ENCODE measurements at regions not wholly inside any gene's neighbourhood (a gene's known extent, or its start where the extent isn't known, plus 50 kb on each side); places are given as distances from the start of the nearest gene placed in this dataset.

- DNase-seq (ENCODE audit: low read depth) = no peak
- no peak overlapping the region for H3K4me3 ChIP-seq (ENCODE audit: low read length)
- TF ChIP-seq CTCF (IDR thresholded peaks at IDR 0.05; ENCODE audit: insufficient read depth, low read depth, low read length, missing control alignments) = no peak
Measured at GRCh38 chr18:23365602-23366001, 87.5 kb upstream of the RIOK3 start.

- no peak for TF ChIP-seq CTCF (IDR thresholded peaks at IDR 0.05; ENCODE audit: insufficient read depth, low read depth, low read length, missing control alignments)
- no peak for DNase-seq (ENCODE audit: low read depth)
- no peak overlapping the region for H3K4me3 ChIP-seq (ENCODE audit: low read length)
Measured at GRCh38 chr18:23369266-23369665, 83.8 kb upstream of the RIOK3 start.

- no peak for DNase-seq (ENCODE audit: low read depth)
- TF ChIP-seq CTCF (IDR thresholded peaks at IDR 0.05; ENCODE audit: insufficient read depth, low read depth, low read length, missing control alignments) = no peak
- no peak overlapping the region for H3K4me3 ChIP-seq (ENCODE audit: low read length)
Measured at GRCh38 chr18:23373570-23373969, 79.5 kb upstream of the RIOK3 start.

- H3K4me3 ChIP-seq (ENCODE audit: low read length) = no peak overlapping the region
- DNase-seq (ENCODE audit: low read depth) = peak; percentile 91
Measured at GRCh38 chr18:23377669-23378301, 75.3 kb upstream of the RIOK3 start.

GRCh38 chr18:23378302-23378686 lies 74.8 kb upstream of the RIOK3 start:
- no peak overlapping the region for H3K4me3 ChIP-seq (ENCODE audit: low read length)
- no peak for TF ChIP-seq CTCF (IDR thresholded peaks at IDR 0.05; ENCODE audit: insufficient read depth, low read depth, low read length, missing control alignments)
- peak; percentile 70 for DNase-seq (ENCODE audit: low read depth)

More at GRCh38 chr18:23377669-23378301, 75.3 kb upstream of the RIOK3 start:
- TF ChIP-seq CTCF (IDR thresholded peaks at IDR 0.05; ENCODE audit: insufficient read depth, low read depth, low read length, missing control alignments) = no peak

GRCh38 chr18:23380001-23380550 lies 73.0 kb upstream of the RIOK3 start:
- no peak for TF ChIP-seq CTCF (IDR thresholded peaks at IDR 0.05; ENCODE audit: insufficient read depth, low read depth, low read length, missing control alignments)
- DNase-seq (ENCODE audit: low read depth) = peak; percentile 27
- no peak overlapping the region for H3K4me3 ChIP-seq (ENCODE audit: low read length)

GRCh38 chr18:23380817-23381216 lies 72.3 kb upstream of the RIOK3 start:
- no peak for TF ChIP-seq CTCF (IDR thresholded peaks at IDR 0.05; ENCODE audit: insufficient read depth, low read depth, low read length, missing control alignments)
- DNase-seq (ENCODE audit: low read depth) = no peak
- no peak overlapping the region for H3K4me3 ChIP-seq (ENCODE audit: low read length)
